Retina (tissue), 1 donor: ENCODE measurements at regions not wholly inside any gene's neighbourhood (a gene's known extent, or its start where the extent isn't known, plus 50 kb on each side); places are given as distances from the start of the nearest gene placed in this dataset.

Source experiments
- DNase-seq: peaks from one replicate; pipeline ENCODE4 v3.0.0-alpha.2; 2016

GRCh38 chr3:174786825-174787224, 72.3 kb upstream of the NAALADL2 start:
- DNase-seq, result no peak

GRCh38 chr3:174791161-174791560, 68.0 kb upstream of the NAALADL2 start:
- no peak for DNase-seq

- DNase-seq, result no peak
Observed at GRCh38 chr3:174792864-174793263, 66.3 kb upstream of the NAALADL2 start.
